GM18870 (cell line): ENCODE measurements at regions not wholly inside any gene's neighbourhood (a gene's known extent, or its start where the extent isn't known, plus 50 kb on each side); places are given as distances from the start of the nearest gene placed in this dataset.

ENCODE experiments used
- ATAC-seq: cut with Tn5 transposase; IDR thresholded peaks from one replicate; pipeline ENCODE4 v1.9.1; 2021; ENCODE audit warnings: moderate library complexity; ENCODE audit not compliant: unreplicated experiment

- ATAC-seq = no peak
These were observed 51.1 kb downstream of the HYCC1 start for GRCh38 chr7:22962775-22963350.

GRCh38 chr7:22958742-22959141 is 55.2 kb downstream of the HYCC1 start:
- ATAC-seq = no peak

GRCh38 chr7:22954251-22954650 is 59.7 kb downstream of the HYCC1 start:
- ATAC-seq = no peak

- no peak for ATAC-seq
These were observed 61.5 kb downstream of the HYCC1 start for GRCh38 chr7:22952306-22953015.

GRCh38 chr7:22949944-22950343 is 64.0 kb downstream of the HYCC1 start:
- ATAC-seq = no peak

- no peak for ATAC-seq
These were observed 64.7 kb downstream of the HYCC1 start for GRCh38 chr7:22949221-22949620.

GRCh38 chr7:22948770-22949169 is 65.2 kb downstream of the HYCC1 start:
- ATAC-seq = no peak

- ATAC-seq = no peak
These were observed 68.3 kb downstream of the HYCC1 start for GRCh38 chr7:22945584-22945983.

- ATAC-seq = no peak
These were observed 69.4 kb downstream of the HYCC1 start for GRCh38 chr7:22944510-22944909.

GRCh38 chr7:22944022-22944421 is 69.9 kb downstream of the HYCC1 start:
- ATAC-seq = no peak

GRCh38 chr7:22942191-22942590 is 71.7 kb downstream of the HYCC1 start:
- no peak for ATAC-seq

GRCh38 chr7:22939842-22940241 is 74.1 kb downstream of the HYCC1 start:
- ATAC-seq = no peak

GRCh38 chr7:22937946-22938345 is 76.0 kb downstream of the HYCC1 start:
- ATAC-seq = no peak

GRCh38 chr7:22936246-22936645 is 77.7 kb downstream of the HYCC1 start:
- ATAC-seq = no peak

- no peak for ATAC-seq
These were observed 78.7 kb downstream of the HYCC1 start for GRCh38 chr7:22935269-22935668.

- no peak for ATAC-seq
These were observed 79.4 kb downstream of the HYCC1 start for GRCh38 chr7:22934473-22935065.

GRCh38 chr7:22934023-22934422 is 79.9 kb downstream of the HYCC1 start:
- ATAC-seq = no peak

- ATAC-seq = no peak
These were observed 81.0 kb downstream of the HYCC1 start for GRCh38 chr7:22932896-22933295.

- no peak for ATAC-seq
These were observed 82.9 kb downstream of the HYCC1 start for GRCh38 chr7:22931011-22931410.

- no peak for ATAC-seq
These were observed 91.6 kb downstream of the HYCC1 start for GRCh38 chr7:22922307-22922706.

- ATAC-seq = no peak
These were observed 92.4 kb downstream of the HYCC1 start for GRCh38 chr7:22921386-22922086.

- ATAC-seq = no peak
These were observed 93.3 kb downstream of the HYCC1 start for GRCh38 chr7:22920672-22921071.
